GM12878 (cell line): ENCODE measurements at regions not wholly inside any gene's neighbourhood (a gene's known extent, or its start where the extent isn't known, plus 50 kb on each side); places are given as distances from the start of the nearest gene placed in this dataset.

ENCODE experiments used
- ATAC-seq: fragments of 200-7000 bp; cut with Tn5 transposase; 3 replicates; pipeline ENCODE4 v1.9.1; 2020; ENCODE audit warnings: mild to moderate bottlenecking, moderate library complexity
- BruUV-seq: library from RNA; stranded (reverse); fragments of 400-500 nt; replicated peaks from 2 replicates; lab custom pipeline; 2021; lab: Mats Ljungman, UMichigan
- CTCF ChIA-PET: fragments of 300-600 bp; sonication (Branson Sonifier 250); formaldehyde crosslinking; extraction: SDS; loops from one replicate; lab custom pipeline; 2021; ENCODE audit warnings: inconsistent platforms; lab: Yijun Ruan, JAX
- POLR2A ChIA-PET: fragments of 350-600 bp; formaldehyde crosslinking; extraction: SDS; loops from one replicate; lab custom pipeline; 2021; ENCODE audit warnings: inconsistent platforms; lab: Charles Lee
- RAD21 ChIA-PET: fragments of 300-600 bp; sonication (Branson Sonifier 250); formaldehyde crosslinking; loops from one replicate; lab custom pipeline; 2023; ENCODE audit warnings: antibody characterized with exemption; ENCODE audit not compliant: unreplicated experiment; lab: Charles Lee
- SMC1A ChIA-PET: fragments of 300-600 bp; sonication (Branson Sonifier 250); formaldehyde crosslinking; loops from one replicate; lab custom pipeline; 2023; ENCODE audit not compliant: unreplicated experiment, uncharacterized antibody; lab: Charles Lee
- DNase-seq: peaks from one replicate; pipeline ENCODE4 v3.0.0-alpha.2; 2011; ENCODE audit warnings: low read depth, low spot score
- FAIRE-seq: peaks from 3 replicates; lab custom pipeline; 2011; peaks lifted over from hg19 to GRCh38; lab: Jason Lieb, UNC
- H2AFZ ChIP-seq: 2 replicates; pipeline ENCODE4 v1.6.0; 2011; ENCODE audit warnings: low read depth, low read length, control low read depth; ENCODE audit not compliant: control insufficient read depth
- H3K27ac ChIP-seq: 2 replicates; pipeline ENCODE4 v1.5.1; 2011; ENCODE audit warnings: control low read depth; ENCODE audit not compliant: control insufficient read depth, insufficient read depth
- H3K27me3 ChIP-seq, 2 experiments: replicated peaks in 1 of 2; 2 replicates each; pipeline versions ENCODE4 v1.6.0 to v1.6.1; 2011; ENCODE audit warnings: low read length in 1 of 2; ENCODE audit not compliant: control insufficient read depth in 2 of 2, insufficient read depth in 2 of 2
- H3K36me3 ChIP-seq, 2 experiments: 2 replicates each; pipeline ENCODE4 v1.5.1; 2011; ENCODE audit warnings: low read length in 1 of 2; ENCODE audit not compliant: control insufficient read depth in 2 of 2, insufficient read depth in 2 of 2
- H3K4me1 ChIP-seq: 2 replicates; pipeline ENCODE4 v1.6.1; 2011; ENCODE audit warnings: mild to moderate bottlenecking, low read length, moderate library complexity, mixed read lengths; ENCODE audit not compliant: control insufficient read depth, insufficient read depth
- H3K4me2 ChIP-seq: 2 replicates; pipeline ENCODE4 v1.6.0; 2011; ENCODE audit warnings: control low read depth; ENCODE audit not compliant: control insufficient read depth, insufficient read depth
- H3K4me3 ChIP-seq: fragments of 200-600 bp; sonication (generic); 2 replicates; pipeline ENCODE4 v1.5.1; 2016
- H3K79me2 ChIP-seq: 2 replicates; pipeline ENCODE4 v1.6.0; 2011; ENCODE audit warnings: low read length; ENCODE audit not compliant: control insufficient read depth, insufficient read depth
- H3K9ac ChIP-seq: 2 replicates; pipeline ENCODE4 v1.8.0; 2011; ENCODE audit warnings: low read length, control low read depth, mixed read lengths; ENCODE audit not compliant: control insufficient read depth, insufficient read depth
- H3K9me3 ChIP-seq: replicated peaks from 3 replicates; pipeline ENCODE4 v1.5.1; 2011; ENCODE audit warnings: mild to moderate bottlenecking, low read length; ENCODE audit not compliant: control insufficient read depth, insufficient read depth
- H4K20me1 ChIP-seq: 2 replicates; pipeline ENCODE4 v1.6.0; 2011; ENCODE audit not compliant: control insufficient read depth, insufficient read depth
- CBFB ChIP-seq: IDR thresholded peaks from 2 replicates; pipeline ENCODE4 v1.6.1; 2016; ENCODE audit warnings: antibody characterized with exemption, low read depth
- CEBPB ChIP-seq, 2 experiments: fragments of 150-350 bp in 1 of 2; IDR thresholded peaks; 2 replicates each; pipeline ENCODE4 v1.6.1; 2012 to 2014; ENCODE audit warnings: low read depth in 2 of 2, low read length in 2 of 2, borderline replicate concordance in 1 of 2, inconsistent platforms in 1 of 2
- CTCF ChIP-seq, 3 experiments: IDR thresholded peaks in 2 of 3; conservative IDR thresholded peaks in 1 of 3; 2 replicates each; pipeline ENCODE4 v1.5.1; 2011; ENCODE audit warnings: low read depth in 3 of 3, low read length in 3 of 3, mild to moderate bottlenecking in 3 of 3, control low read depth in 2 of 3, moderate library complexity in 2 of 3, inconsistent platforms in 1 of 3, mixed read lengths in 1 of 3; ENCODE audit not compliant: control insufficient read depth in 2 of 3, insufficient read depth in 1 of 3; ENCODE audit errors: extremely low read depth in 1 of 3
- EGR1 ChIP-seq, 2 experiments: IDR thresholded peaks; 1 replicate in 1 of 2; 2 replicates in 1 of 2; pipeline ENCODE4 v1.6.1; 2011 to 2012; ENCODE audit warnings: low read depth in 2 of 2, low read length in 2 of 2, borderline replicate concordance in 1 of 2, mild to moderate bottlenecking in 1 of 2, moderate library complexity in 1 of 2
- ELK1 ChIP-seq: IDR thresholded peaks from 2 replicates; pipeline ENCODE4 v1.6.1; 2012; ENCODE audit warnings: low read depth, low read length, improper control_type of control experiment
- FOS ChIP-seq: IDR thresholded peaks from 3 replicates; pipeline ENCODE4 v1.6.1; 2011; ENCODE audit warnings: borderline replicate concordance; ENCODE audit not compliant: insufficient read length; ENCODE audit errors: extremely low read depth
- JUNB ChIP-seq: IDR thresholded peaks from 2 replicates; pipeline ENCODE4 v1.6.1; 2016; ENCODE audit warnings: antibody characterized with exemption, mild to moderate bottlenecking
- MEF2A ChIP-seq: IDR thresholded peaks from 2 replicates; pipeline ENCODE4 v1.6.1; 2011; ENCODE audit warnings: low read depth, mild to moderate bottlenecking, low read length, moderate library complexity; ENCODE audit not compliant: insufficient read depth
- MYC ChIP-seq: IDR thresholded peaks from 2 replicates; pipeline ENCODE4 v1.6.1; 2011; ENCODE audit warnings: mild to moderate bottlenecking, low read length, moderate library complexity, inconsistent platforms; ENCODE audit not compliant: insufficient read depth, insufficient replicate concordance, insufficient read length, severe bottlenecking
- PML ChIP-seq: IDR thresholded peaks from 2 replicates; pipeline ENCODE4 v1.6.1; 2012; ENCODE audit warnings: low read length, inconsistent platforms
- RAD21 ChIP-seq: IDR thresholded peaks from 2 replicates; pipeline ENCODE4 v1.6.1; 2011; ENCODE audit warnings: mild to moderate bottlenecking, low read depth, low read length, moderate library complexity; ENCODE audit not compliant: insufficient read depth
- RELB ChIP-seq: fragments of 450-650 bp; IDR thresholded peaks from 2 replicates; pipeline ENCODE4 v1.6.1; 2017; ENCODE audit warnings: low read depth, mild to moderate bottlenecking, moderate library complexity
- RFX5 ChIP-seq: IDR thresholded peaks from 2 replicates; pipeline ENCODE4 v1.6.1; 2011; ENCODE audit warnings: low read depth, low read length, improper control_type of control experiment
- SIN3A ChIP-seq: IDR thresholded peaks from 2 replicates; pipeline ENCODE4 v1.6.1; 2012; ENCODE audit warnings: low read depth, low read length, improper control_type of control experiment
- SPI1 ChIP-seq: IDR thresholded peaks from 2 replicates; pipeline ENCODE4 v1.6.1; 2011; ENCODE audit warnings: low read depth, mild to moderate bottlenecking, low read length, moderate library complexity, borderline replicate concordance; ENCODE audit not compliant: insufficient read depth
- WGBS: methylation state at CpG from one replicate; pipeline ENCODE4 v1.1.6; 2016; ENCODE audit warnings: low lambda C conversion rate; ENCODE audit not compliant: insufficient replicate concordance, insufficient coverage; ENCODE audit errors: missing lambda C conversion rate; 5-methylcytosine and 5-hydroxymethylcytosine counted together
- in situ Hi-C: fragments of 300-500 bp; cut with MboI; formaldehyde crosslinking; loops from 9 replicates; pipeline ENCODE4 v1.14.3; 2018; ENCODE audit warnings: mixed read lengths
- intact Hi-C: fragments of 100-400 bp; cut with micrococcal nuclease; formaldehyde crosslinking; loops from one replicate; pipeline ENCODE4 v1.14.2; 2022; ENCODE audit not compliant: unreplicated experiment

GRCh38 chrX:15146515-15146914 lies 123.4 kb downstream of the ASB9 start:
- no peak for FAIRE-seq

More at GRCh38 chrX:15146515-15146914, 123.4 kb downstream of the ASB9 start:
- H3K4me3 ChIP-seq: no peak overlapping the region
- in situ Hi-C loops: loop anchor here (10.0 kb wide), 2 partner anchors 1052 to 1112 kb away; no protein-coding TSS in a partner anchor
- no peaks in the 10 kb centered on the region for H3K79me2 ChIP-seq
- no peaks in the 10 kb centered on the region; a peak in 1 of 4 replicates for H3K27me3 ChIP-seq
- H3K9ac ChIP-seq: no peak overlapping the region
- intact Hi-C loops: loop anchor here (5.0 to 10.0 kb wide), 4 partner anchors 272 to 1109 kb away; partner anchors contain the start of genes FANCB and MOSPD2
- TF ChIP-seq RFX5 (no peak), FOS (no peak), CBFB (no peak), ELK1 (no peak), CTCF (IDR thresholded peaks at IDR 0.05 in 2 of 3, conservative IDR thresholded peaks at IDR 0.05 in 1 of 3; ENCODE audit: control insufficient read depth in 2 of 3, extremely low read depth in 1 of 3, insufficient read depth in 1 of 3, low read depth in 3 of 3, low read length in 3 of 3) (peak in 2 of 3 experiments; percentile 34 to 42; a peak in 4 of 6 replicates), MYC (no peak), RAD21 (0 out of 2 replicates have a peak, but pooled peaks have one; percentile 23), JUNB (no peak), EGR1 (IDR thresholded peaks at IDR 0.05; ENCODE audit: borderline replicate concordance in 1 of 2, low read depth in 2 of 2, low read length in 2 of 2) (no peak), CEBPB (IDR thresholded peaks at IDR 0.05; ENCODE audit: borderline replicate concordance in 1 of 2, low read depth in 2 of 2, low read length in 2 of 2) (no peak), SPI1 (no peak), RELB (no peak), PML (no peak), MEF2A (no peak), SIN3A (no peak)
- no peak for ATAC-seq
- DNase-seq: no peak
- no peak overlapping the region for H2AFZ ChIP-seq
- ChIA-PET POLR2A (no interaction called here), SMC1A (interaction anchor here (5.0 kb wide), 1 partner anchor 95 kb away, joined by 38 read pairs; no protein-coding TSS in a partner anchor), CTCF (interaction anchor here (5.3 kb wide), 1 partner anchor 96 kb away, joined by 45 read pairs; no protein-coding TSS in a partner anchor), RAD21 (interaction anchor here (1.3 to 1.6 kb wide), 2 partner anchors 96 to 617 kb away, joined by 4 to 6 read pairs; partner anchors contain the start of gene GLRA2)
- no peaks in the 10 kb centered on the region; the same call in 1 of the 2 replicates for H3K4me1 ChIP-seq
- BruUV-seq: no TSS peak
- H3K9me3 ChIP-seq: no peaks in the 10 kb centered on the region
- 17% methylated on average over 6 of the region's 6 CpGs for WGBS
- no peaks in the 10 kb centered on the region for H4K20me1 ChIP-seq
- no peak overlapping the region for H3K27ac ChIP-seq
- H3K4me2 ChIP-seq: no peak overlapping the region
- no peaks in the 10 kb centered on the region for H3K36me3 ChIP-seq
